ENCODE measurements at regions not wholly inside any gene's neighbourhood (a gene's known extent, or its start where the extent isn't known, plus 50 kb on each side); places are given as distances from the start of the nearest gene placed in this dataset.

DNA sequence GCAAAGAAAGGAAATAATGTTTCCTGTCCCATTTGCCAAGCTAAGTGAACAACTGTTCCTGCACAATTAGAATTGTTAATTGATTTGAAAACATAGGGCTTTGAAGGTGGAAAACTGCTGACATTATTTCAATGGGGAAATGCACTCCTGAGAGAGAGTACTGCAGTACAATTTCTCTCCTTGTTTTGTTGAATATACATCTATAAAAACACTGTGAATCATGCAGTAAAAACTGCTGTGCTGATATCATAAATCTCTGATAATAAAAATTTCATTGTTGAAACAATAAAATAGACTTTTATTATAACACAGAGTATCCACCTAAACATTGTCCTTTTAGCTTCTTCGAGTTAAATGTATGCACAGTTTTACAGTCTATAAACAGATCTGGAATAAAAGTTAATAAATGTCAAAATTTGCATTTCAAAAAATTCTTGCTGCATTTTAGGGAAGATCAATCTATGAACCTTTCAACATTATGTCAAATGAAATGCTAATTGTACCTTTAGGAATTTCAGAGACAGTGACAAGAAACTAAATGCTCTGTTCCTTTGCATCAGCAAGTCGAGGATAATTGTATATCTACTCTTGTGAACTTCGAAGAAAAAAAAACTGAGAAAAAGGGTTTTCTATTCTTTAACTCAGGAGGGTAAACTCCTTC is 328.2 kb upstream of the DACH1 start:
- TF ChIP-seq TEAD4 (IDR thresholded peaks at IDR 0.05) (no peak), TCF12 (IDR thresholded peaks at IDR 0.05; ENCODE audit: low read depth) (no peak), EP300 (IDR thresholded peaks at IDR 0.05; ENCODE audit: borderline replicate concordance) (no peak), EGR1 (IDR thresholded peaks at IDR 0.05) (no peak), RAD21 (IDR thresholded peaks at IDR 0.05; ENCODE audit: low read depth) (no peak)

DNA sequence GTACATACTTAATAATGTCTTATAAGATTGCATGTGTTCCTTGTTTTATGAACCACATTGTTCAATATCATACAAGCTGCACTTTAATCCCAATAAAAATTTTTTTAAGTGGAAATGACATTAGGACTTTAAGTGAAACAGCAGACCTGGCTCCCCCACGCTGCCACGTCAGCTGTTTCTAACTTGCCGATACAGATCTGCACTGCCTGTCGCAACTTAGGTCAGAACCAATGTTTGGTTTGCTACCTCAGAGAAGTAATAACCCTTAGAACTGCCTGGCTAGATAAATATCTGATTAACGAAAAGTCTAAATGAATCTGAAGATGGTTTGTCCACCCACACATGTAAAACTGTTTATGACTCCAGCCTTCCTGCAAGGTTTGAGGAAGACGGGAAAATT is 327.5 kb upstream of the DACH1 start:
- TF ChIP-seq, protein P1, sequence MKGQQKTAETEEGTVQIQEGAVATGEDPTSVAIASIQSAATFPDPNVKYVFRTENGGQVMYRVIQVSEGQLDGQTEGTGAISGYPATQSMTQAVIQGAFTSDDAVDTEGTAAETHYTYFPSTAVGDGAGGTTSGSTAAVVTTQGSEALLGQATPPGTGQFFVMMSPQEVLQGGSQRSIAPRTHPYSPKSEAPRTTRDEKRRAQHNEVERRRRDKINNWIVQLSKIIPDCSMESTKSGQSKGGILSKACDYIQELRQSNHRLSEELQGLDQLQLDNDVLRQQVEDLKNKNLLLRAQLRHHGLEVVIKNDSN (IDR thresholded peaks at IDR 0.05) = no peak
- TF ChIP-seq, protein P2, sequence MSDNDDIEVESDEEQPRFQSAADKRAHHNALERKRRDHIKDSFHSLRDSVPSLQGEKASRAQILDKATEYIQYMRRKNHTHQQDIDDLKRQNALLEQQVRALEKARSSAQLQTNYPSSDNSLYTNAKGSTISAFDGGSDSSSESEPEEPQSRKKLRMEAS (IDR thresholded peaks at IDR 0.05) = no peak
- TF ChIP-seq TAF1 (IDR thresholded peaks at IDR 0.05; ENCODE audit: low read depth) = no peak
- TF ChIP-seq EP300 (IDR thresholded peaks at IDR 0.05; ENCODE audit: borderline replicate concordance) = no peak
- no peak for TF ChIP-seq ZBTB7A (IDR thresholded peaks at IDR 0.05; ENCODE audit: low read depth)
- no peak for TF ChIP-seq TCF12 (IDR thresholded peaks at IDR 0.05; ENCODE audit: low read depth)
- no peak for TF ChIP-seq EGR1 (IDR thresholded peaks at IDR 0.05)
- no peak for TF ChIP-seq RAD21 (IDR thresholded peaks at IDR 0.05; ENCODE audit: low read depth)
- TF ChIP-seq FOXM1 (IDR thresholded peaks at IDR 0.05; ENCODE audit: borderline replicate concordance, low read depth) = no peak
- no peak for TF ChIP-seq YY1 (IDR thresholded peaks at IDR 0.05; ENCODE audit: low read depth)
- no peak for TF ChIP-seq TEAD4 (IDR thresholded peaks at IDR 0.05)

DNA sequence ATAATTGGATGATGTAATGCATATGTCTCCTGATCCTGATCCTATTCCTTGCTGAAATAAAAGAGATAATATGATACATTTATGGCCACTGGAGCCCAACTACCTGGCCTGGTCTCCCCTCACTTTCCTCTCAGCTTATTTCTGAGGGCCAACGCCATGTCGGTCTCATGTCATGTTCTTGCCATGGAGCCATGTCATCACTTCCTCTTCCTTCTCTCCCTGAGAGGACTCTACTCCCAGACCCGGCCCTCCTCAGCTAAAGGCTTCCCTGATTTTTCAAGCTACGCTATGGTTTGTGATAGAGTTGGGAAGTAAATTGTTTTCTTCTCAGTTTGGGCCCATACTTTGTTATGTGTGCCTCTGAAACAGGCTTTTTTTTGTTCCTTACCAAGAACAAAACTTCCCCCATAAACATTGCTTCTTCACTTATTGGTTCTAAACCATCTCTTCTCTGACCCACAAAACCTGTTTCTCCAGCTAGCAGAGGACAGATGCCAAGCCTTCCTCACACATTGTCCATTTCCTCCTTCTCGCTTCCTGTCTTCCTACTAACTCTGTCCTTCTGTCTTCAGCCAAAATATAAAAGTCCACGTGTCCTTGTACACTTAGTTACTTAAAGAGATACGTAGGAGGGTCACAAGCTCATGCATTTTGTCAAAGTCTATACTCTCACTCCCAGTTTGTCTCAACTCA is 319.9 kb upstream of the DACH1 start:
- TF ChIP-seq, protein P2 (IDR thresholded peaks at IDR 0.05) = 0 out of 2 replicates have a peak, but pooled peaks have one; percentile 22
- TF ChIP-seq RAD21 (IDR thresholded peaks at IDR 0.05; ENCODE audit: low read depth) (no peak), FOXM1 (IDR thresholded peaks at IDR 0.05; ENCODE audit: borderline replicate concordance, low read depth) (no peak)

DNA sequence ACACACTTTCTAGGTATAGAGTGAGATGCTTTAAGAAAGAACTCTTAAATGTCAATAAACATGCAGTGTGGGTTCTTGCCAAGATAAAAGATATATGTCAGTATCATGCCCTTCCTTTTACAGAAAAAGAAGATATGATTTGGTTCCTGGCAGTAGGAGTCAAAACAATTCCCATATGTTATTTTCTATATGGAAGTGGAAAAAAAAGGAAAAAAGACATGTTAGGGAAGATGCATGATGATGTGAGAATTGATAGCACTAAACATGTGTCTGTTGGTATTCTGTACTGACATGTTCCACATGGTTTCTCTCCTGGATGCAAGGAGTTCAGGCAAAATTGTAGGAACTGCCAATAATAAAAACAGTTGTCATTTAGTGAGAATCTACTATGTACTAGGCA is 318.8 kb upstream of the DACH1 start:
- no peak for TF ChIP-seq RAD21 (IDR thresholded peaks at IDR 0.05; ENCODE audit: low read depth)
- no peak for TF ChIP-seq YY1 (IDR thresholded peaks at IDR 0.05; ENCODE audit: low read depth)
- TF ChIP-seq EP300 (IDR thresholded peaks at IDR 0.05; ENCODE audit: borderline replicate concordance) = no peak
- no peak for TF ChIP-seq TEAD4 (IDR thresholded peaks at IDR 0.05)
- no peak for TF ChIP-seq EGR1 (IDR thresholded peaks at IDR 0.05)
- TF ChIP-seq, protein P2 (IDR thresholded peaks at IDR 0.05) = no peak
- no peak for TF ChIP-seq TAF1 (IDR thresholded peaks at IDR 0.05; ENCODE audit: low read depth)
- no peak for TF ChIP-seq NFIC (IDR thresholded peaks at IDR 0.05)
- TF ChIP-seq FOXM1 (IDR thresholded peaks at IDR 0.05; ENCODE audit: borderline replicate concordance, low read depth) = no peak
- TF ChIP-seq CREB1 (IDR thresholded peaks at IDR 0.05; ENCODE audit: low read depth) = no peak
- TF ChIP-seq CEBPB (IDR thresholded peaks at IDR 0.05) = no peak
- TF ChIP-seq ZBTB7A (IDR thresholded peaks at IDR 0.05; ENCODE audit: low read depth) = no peak
- TF ChIP-seq TCF12 (IDR thresholded peaks at IDR 0.05; ENCODE audit: low read depth) = no peak
- TF ChIP-seq, protein P1 (IDR thresholded peaks at IDR 0.05) = no peak
- TF ChIP-seq, protein P3, sequence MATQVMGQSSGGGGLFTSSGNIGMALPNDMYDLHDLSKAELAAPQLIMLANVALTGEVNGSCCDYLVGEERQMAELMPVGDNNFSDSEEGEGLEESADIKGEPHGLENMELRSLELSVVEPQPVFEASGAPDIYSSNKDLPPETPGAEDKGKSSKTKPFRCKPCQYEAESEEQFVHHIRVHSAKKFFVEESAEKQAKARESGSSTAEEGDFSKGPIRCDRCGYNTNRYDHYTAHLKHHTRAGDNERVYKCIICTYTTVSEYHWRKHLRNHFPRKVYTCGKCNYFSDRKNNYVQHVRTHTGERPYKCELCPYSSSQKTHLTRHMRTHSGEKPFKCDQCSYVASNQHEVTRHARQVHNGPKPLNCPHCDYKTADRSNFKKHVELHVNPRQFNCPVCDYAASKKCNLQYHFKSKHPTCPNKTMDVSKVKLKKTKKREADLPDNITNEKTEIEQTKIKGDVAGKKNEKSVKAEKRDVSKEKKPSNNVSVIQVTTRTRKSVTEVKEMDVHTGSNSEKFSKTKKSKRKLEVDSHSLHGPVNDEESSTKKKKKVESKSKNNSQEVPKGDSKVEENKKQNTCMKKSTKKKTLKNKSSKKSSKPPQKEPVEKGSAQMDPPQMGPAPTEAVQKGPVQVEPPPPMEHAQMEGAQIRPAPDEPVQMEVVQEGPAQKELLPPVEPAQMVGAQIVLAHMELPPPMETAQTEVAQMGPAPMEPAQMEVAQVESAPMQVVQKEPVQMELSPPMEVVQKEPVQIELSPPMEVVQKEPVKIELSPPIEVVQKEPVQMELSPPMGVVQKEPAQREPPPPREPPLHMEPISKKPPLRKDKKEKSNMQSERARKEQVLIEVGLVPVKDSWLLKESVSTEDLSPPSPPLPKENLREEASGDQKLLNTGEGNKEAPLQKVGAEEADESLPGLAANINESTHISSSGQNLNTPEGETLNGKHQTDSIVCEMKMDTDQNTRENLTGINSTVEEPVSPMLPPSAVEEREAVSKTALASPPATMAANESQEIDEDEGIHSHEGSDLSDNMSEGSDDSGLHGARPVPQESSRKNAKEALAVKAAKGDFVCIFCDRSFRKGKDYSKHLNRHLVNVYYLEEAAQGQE (IDR thresholded peaks at IDR 0.05; ENCODE audit: low read depth) = no peak

DNA sequence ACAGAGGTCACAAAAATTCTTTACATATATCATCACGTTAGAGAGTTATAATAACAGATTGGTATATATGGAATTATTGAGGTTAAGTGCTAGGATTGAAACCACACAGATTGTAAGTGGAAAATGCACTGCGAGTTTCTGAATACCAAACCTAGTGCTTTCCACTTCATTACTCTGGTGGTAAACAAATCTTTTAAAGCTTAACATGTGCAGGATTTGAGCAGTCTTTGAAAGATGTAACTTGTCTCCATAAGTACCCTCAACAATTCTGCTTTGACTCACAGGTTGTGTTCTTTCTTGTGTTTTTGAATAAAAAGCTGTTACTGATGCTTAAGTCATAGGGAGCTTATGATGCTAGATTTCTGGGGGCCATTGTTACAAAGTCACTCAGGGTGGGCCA is 314.7 kb upstream of the DACH1 start:
- TF ChIP-seq RAD21 (IDR thresholded peaks at IDR 0.05; ENCODE audit: low read depth) (no peak), EP300 (IDR thresholded peaks at IDR 0.05; ENCODE audit: borderline replicate concordance) (no peak), ZBTB7A (IDR thresholded peaks at IDR 0.05; ENCODE audit: low read depth) (no peak), FOXM1 (IDR thresholded peaks at IDR 0.05; ENCODE audit: borderline replicate concordance, low read depth) (no peak), CEBPB (IDR thresholded peaks at IDR 0.05) (no peak), CREB1 (IDR thresholded peaks at IDR 0.05; ENCODE audit: low read depth) (no peak), YY1 (IDR thresholded peaks at IDR 0.05; ENCODE audit: low read depth) (no peak), EGR1 (IDR thresholded peaks at IDR 0.05) (no peak), TAF1 (IDR thresholded peaks at IDR 0.05; ENCODE audit: low read depth) (no peak), TCF12 (IDR thresholded peaks at IDR 0.05; ENCODE audit: low read depth) (no peak), TEAD4 (IDR thresholded peaks at IDR 0.05) (no peak), NFIC (IDR thresholded peaks at IDR 0.05) (no peak)
- TF ChIP-seq, protein P3 (IDR thresholded peaks at IDR 0.05; ENCODE audit: low read depth) = no peak
- TF ChIP-seq, protein P1 (IDR thresholded peaks at IDR 0.05) = no peak
- TF ChIP-seq, protein P2 (IDR thresholded peaks at IDR 0.05) = no peak
